Nephron progenitor cell (in vitro differentiated cells): ENCODE measurements at regions not wholly inside any gene's neighbourhood (a gene's known extent, or its start where the extent isn't known, plus 50 kb on each side); places are given as distances from the start of the nearest gene placed in this dataset.
A peak's percentile ranks its signal among the peaks of the same experiment; 100 is the strongest.

Experiments
- DNase-seq: peaks from one replicate; pipeline ENCODE4 v3.0.0; 2021
- H3K27ac Mint-ChIP-seq: 2 replicates; pipeline ENCODE4 v1.8.0; 2021; ENCODE audit warnings: mild to moderate bottlenecking, moderate library complexity, mixed read lengths
- H3K27me3 Mint-ChIP-seq: 2 replicates; pipeline ENCODE4 v1.8.0; 2021; ENCODE audit warnings: mild to moderate bottlenecking, low read depth, mixed read lengths; ENCODE audit not compliant: poor library complexity
- H3K36me3 Mint-ChIP-seq: 2 replicates; pipeline ENCODE4 v1.8.0; 2021; ENCODE audit warnings: low read depth, mixed read lengths
- H3K4me1 Mint-ChIP-seq: 2 replicates; pipeline ENCODE4 v1.8.0; 2021; ENCODE audit warnings: mixed read lengths
- H3K4me3 Mint-ChIP-seq: 2 replicates; pipeline ENCODE4 v1.8.0; 2021; ENCODE audit warnings: mild to moderate bottlenecking, moderate library complexity, mixed read lengths
- H3K9me3 Mint-ChIP-seq: 2 replicates; pipeline ENCODE4 v1.8.0; 2021; ENCODE audit warnings: mild to moderate bottlenecking, moderate library complexity, mixed read lengths
- CTCF ChIP-seq: fragments of 200-600 bp; sonication (generic); IDR thresholded peaks from 2 replicates; pipeline ENCODE4 v1.5.0; 2021; ENCODE audit warnings: antibody characterized with exemption

- H3K27me3 Mint-ChIP-seq, result peaks cover 7% of the 10 kb centered on the region
These were observed 133.2 kb downstream of the ALX1 start for GRCh38 chr12:85413266-85413665.

GRCh38 chr12:85422762-85423161, 142.7 kb downstream of the ALX1 start:
- TF ChIP-seq CTCF, result no peak
- Mint-ChIP-seq H3K9me3 (no peaks in the 10 kb centered on the region), H3K36me3 (no peaks in the 10 kb centered on the region), H3K4me1 (no peaks in the 10 kb centered on the region), H3K4me3 (no peak overlapping the region), H3K27me3 (peaks cover 4% of the 10 kb centered on the region), H3K27ac (peak overlapping the region; percentile 53)
- DNase-seq, result no peak

More at GRCh38 chr12:85413266-85413665, 133.2 kb downstream of the ALX1 start:
- no peak for DNase-seq
- no peak for TF ChIP-seq CTCF
- no peaks in the 10 kb centered on the region for H3K9me3 Mint-ChIP-seq
- no peaks in the 10 kb centered on the region for H3K36me3 Mint-ChIP-seq
- no peaks in the 10 kb centered on the region for H3K4me1 Mint-ChIP-seq
- H3K4me3 Mint-ChIP-seq, result no peak overlapping the region
- H3K27ac Mint-ChIP-seq, result no peak overlapping the region

- DNase-seq, result no peak
- no peak overlapping the region for H3K4me3 Mint-ChIP-seq
- peak overlapping the region; percentile 29 for H3K27ac Mint-ChIP-seq
- H3K9me3 Mint-ChIP-seq, result no peaks in the 10 kb centered on the region
- H3K27me3 Mint-ChIP-seq, result peaks cover 4% of the 10 kb centered on the region
- no peak for TF ChIP-seq CTCF
- H3K4me1 Mint-ChIP-seq, result no peaks in the 10 kb centered on the region
- H3K36me3 Mint-ChIP-seq, result no peaks in the 10 kb centered on the region
These were observed 143.9 kb downstream of the ALX1 start for GRCh38 chr12:85423947-85424346.

- Mint-ChIP-seq H3K27ac (no peak overlapping the region), H3K4me1 (no peaks in the 10 kb centered on the region), H3K9me3 (no peaks in the 10 kb centered on the region), H3K27me3 (peaks cover 4% of the 10 kb centered on the region), H3K4me3 (no peak overlapping the region), H3K36me3 (no peaks in the 10 kb centered on the region)
- peak; percentile 37 for DNase-seq
- TF ChIP-seq CTCF, result peak; percentile 57
These were observed 144.7 kb downstream of the ALX1 start for GRCh38 chr12:85424581-85425348.

GRCh38 chr12:85425349-85425612, 145.3 kb downstream of the ALX1 start:
- Mint-ChIP-seq H3K27ac (no peak overlapping the region), H3K4me3 (no peak overlapping the region)

More at GRCh38 chr12:85425349-85425612, 145.3 kb downstream of the ALX1 start:
- no peaks in the 10 kb centered on the region for H3K4me1 Mint-ChIP-seq
- no peak for DNase-seq
- H3K36me3 Mint-ChIP-seq, result no peaks in the 10 kb centered on the region
- peaks cover 4% of the 10 kb centered on the region for H3K27me3 Mint-ChIP-seq
- no peak for TF ChIP-seq CTCF
- H3K9me3 Mint-ChIP-seq, result no peaks in the 10 kb centered on the region
